ENCODE measurements at regions not wholly inside any gene's neighbourhood (a gene's known extent, or its start where the extent isn't known, plus 50 kb on each side); places are given as distances from the start of the nearest gene placed in this dataset.

GRCh38 chr20:52777171-52777570, 195.0 kb upstream of the TSHZ2 start:
- Mint-ChIP-seq H3K27me3 (ENCODE audit: insufficient read depth) (peaks cover 1% of the 10 kb centered on the region; the same call in 1 of the 2 replicates), H3K4me1 (ENCODE audit: low read depth) (no peaks in the 10 kb centered on the region), H3K4me3 (no peak overlapping the region), H3K27ac (no peak overlapping the region), H3K36me3 (ENCODE audit: low read depth) (no peaks in the 10 kb centered on the region), H3K9me3 (peaks cover 24% of the 10 kb centered on the region)
- no peak for TF ChIP-seq CTCF (IDR thresholded peaks at IDR 0.05)
- DNase-seq: no peak

GRCh38 chr20:52775786-52776185, 196.4 kb upstream of the TSHZ2 start:
- no peak for TF ChIP-seq CTCF (IDR thresholded peaks at IDR 0.05)
- H3K4me3 Mint-ChIP-seq: no peak overlapping the region
- no peaks in the 10 kb centered on the region for H3K4me1 Mint-ChIP-seq (ENCODE audit: low read depth)
- no peak for DNase-seq
- H3K36me3 Mint-ChIP-seq (ENCODE audit: low read depth): no peaks in the 10 kb centered on the region
- H3K27ac Mint-ChIP-seq: no peak overlapping the region
- no peaks in the 10 kb centered on the region for H3K27me3 Mint-ChIP-seq (ENCODE audit: insufficient read depth)
- H3K9me3 Mint-ChIP-seq: peaks cover 34% of the 10 kb centered on the region

GRCh38 chr20:52768694-52769093, 203.5 kb upstream of the TSHZ2 start:
- H3K9me3 Mint-ChIP-seq: peaks cover 35% of the 10 kb centered on the region
- H3K27me3 Mint-ChIP-seq (ENCODE audit: insufficient read depth): no peaks in the 10 kb centered on the region
- DNase-seq: no peak
- TF ChIP-seq CTCF (IDR thresholded peaks at IDR 0.05): no peak
- no peaks in the 10 kb centered on the region for H3K4me1 Mint-ChIP-seq (ENCODE audit: low read depth)
- H3K4me3 Mint-ChIP-seq: no peak overlapping the region
- no peaks in the 10 kb centered on the region for H3K36me3 Mint-ChIP-seq (ENCODE audit: low read depth)
- no peak overlapping the region for H3K27ac Mint-ChIP-seq

- no peaks in the 10 kb centered on the region for H3K27me3 Mint-ChIP-seq (ENCODE audit: insufficient read depth)
- no peak for DNase-seq
- H3K27ac Mint-ChIP-seq: no peak overlapping the region
- no peaks in the 10 kb centered on the region for H3K36me3 Mint-ChIP-seq (ENCODE audit: low read depth)
- no peak for TF ChIP-seq CTCF (IDR thresholded peaks at IDR 0.05)
- H3K4me1 Mint-ChIP-seq (ENCODE audit: low read depth): no peaks in the 10 kb centered on the region
- no peak overlapping the region for H3K4me3 Mint-ChIP-seq
- H3K9me3 Mint-ChIP-seq: peaks cover 33% of the 10 kb centered on the region
Measured at GRCh38 chr20:52766645-52767435, 205.3 kb upstream of the TSHZ2 start.

- no peak for DNase-seq
- H3K9me3 Mint-ChIP-seq: peaks cover 14% of the 10 kb centered on the region
- H3K27me3 Mint-ChIP-seq (ENCODE audit: insufficient read depth): no peaks in the 10 kb centered on the region
- no peak overlapping the region for H3K4me3 Mint-ChIP-seq
- no peaks in the 10 kb centered on the region for H3K4me1 Mint-ChIP-seq (ENCODE audit: low read depth)
- no peak for TF ChIP-seq CTCF (IDR thresholded peaks at IDR 0.05)
- no peak overlapping the region for H3K27ac Mint-ChIP-seq
- no peaks in the 10 kb centered on the region for H3K36me3 Mint-ChIP-seq (ENCODE audit: low read depth)
Measured at GRCh38 chr20:52763321-52763853, 208.8 kb upstream of the TSHZ2 start.
